ENCODE measurements at regions not wholly inside any gene's neighbourhood (a gene's known extent, or its start where the extent isn't known, plus 50 kb on each side); places are given as distances from the start of the nearest gene placed in this dataset.

GRCh38 chr2:192254444-192254843, 59.7 kb upstream of the TMEFF2 start:
- POLR2A ChIA-PET = no interaction called here
- intact Hi-C loops (cut with micrococcal nuclease; ENCODE audit: unreplicated experiment) = no loop called here
- no peaks in the 10 kb centered on the region for H4K20me1 ChIP-seq (ENCODE audit: insufficient read depth, low read length)

GRCh38 chr2:192253692-192254091, 59.0 kb upstream of the TMEFF2 start:
- Histone ChIP-seq H3K9ac (ENCODE audit: insufficient read depth, low read depth, low read length) (no peak overlapping the region), H3K36me3 (replicated peaks in 1 of 2; ENCODE audit: control insufficient read depth in 1 of 2, insufficient read depth in 2 of 2, low read length in 2 of 2) (no peaks in the 10 kb centered on the region), H3K4me3 (replicated peaks in 1 of 3; ENCODE audit: insufficient read depth in 1 of 3, low read depth in 2 of 3, low read length in 3 of 3) (no peak overlapping the region), H2AFZ (ENCODE audit: low read length) (no peak overlapping the region), H3K27me3 (ENCODE audit: control insufficient read depth in 1 of 2, insufficient read depth in 2 of 2, low read length in 2 of 2) (no peaks in the 10 kb centered on the region), H3K4me1 (ENCODE audit: insufficient read depth, low read length) (no peaks in the 10 kb centered on the region), H3K9me3 (ENCODE audit: low read length) (no peaks in the 10 kb centered on the region), H3K4me2 (ENCODE audit: low read depth, low read length) (no peak overlapping the region), H4K20me1 (ENCODE audit: insufficient read depth, low read length) (no peaks in the 10 kb centered on the region), H3K27ac (ENCODE audit: extremely low read length, insufficient read depth, low read length) (no peak overlapping the region), H3K79me2 (ENCODE audit: insufficient read depth, low read length) (no peaks in the 10 kb centered on the region)
- ATAC-seq = no peak
- WGBS (ENCODE audit: low lambda C conversion rate) = 3% methylated on average over 4 of the region's 4 CpGs
- in situ Hi-C loops (cut with HindIII; ENCODE audit: extremely low pct_ligation_motif_present, low pct_unique_long_range_greater_than_20kb) = no loop called here
- BruUV-seq (replicated peaks) = no TSS peak
- POLR2A ChIA-PET = no interaction called here
- CTCF ChIA-PET (ENCODE audit: low intra/inter-chr PET ratio, low total read pairs) = no interaction called here
- intact Hi-C loops (cut with micrococcal nuclease; ENCODE audit: unreplicated experiment) = no loop called here
- TF ChIP-seq FOXP1 (IDR thresholded peaks at IDR 0.05) (no peak), FOXP1 (CRISPR knock-in tag; IDR thresholded peaks at IDR 0.05) (no peak), ZNF776 (CRISPR knock-in tag; IDR thresholded peaks at IDR 0.05) (no peak), ATF7 (IDR thresholded peaks at IDR 0.05) (peak; percentile 76), ATF7 (CRISPR knock-in tag; IDR thresholded peaks at IDR 0.05) (no peak)
- DNase-seq (ENCODE audit: low spot score) = no peak
- no peak for FAIRE-seq

More at GRCh38 chr2:192254444-192254843, 59.7 kb upstream of the TMEFF2 start:
- no peak overlapping the region for H3K4me2 ChIP-seq (ENCODE audit: low read depth, low read length)
- H3K36me3 ChIP-seq (replicated peaks in 1 of 2; ENCODE audit: control insufficient read depth in 1 of 2, insufficient read depth in 2 of 2, low read length in 2 of 2) = no peaks in the 10 kb centered on the region
- no peak for TF ChIP-seq POLR2AphosphoS2 (IDR thresholded peaks at IDR 0.05; ENCODE audit: low read depth, low read length)
- no peak for TF ChIP-seq RARG (CRISPR knock-in tag; IDR thresholded peaks at IDR 0.05; ENCODE audit: low read depth)
- no peak for TF ChIP-seq PRMT3 (CRISPR knock-in tag; IDR thresholded peaks at IDR 0.05; ENCODE audit: borderline replicate concordance, low read depth)
- no peak for TF ChIP-seq HNF4G (IDR thresholded peaks at IDR 0.05; ENCODE audit: borderline replicate concordance, low read depth, low read length)
- no peak for TF ChIP-seq HNF4G (CRISPR knock-in tag; IDR thresholded peaks at IDR 0.05; ENCODE audit: borderline replicate concordance, low read depth)
- no peak for TF ChIP-seq ZNF724P (CRISPR knock-in tag; IDR thresholded peaks at IDR 0.05; ENCODE audit: borderline replicate concordance)
- no peak overlapping the region for H3K9ac ChIP-seq (ENCODE audit: insufficient read depth, low read depth, low read length)
- BruUV-seq (replicated peaks) = no TSS peak
- no peak for FAIRE-seq
- no peak overlapping the region for H2AFZ ChIP-seq (ENCODE audit: low read length)
- H3K27me3 ChIP-seq (ENCODE audit: control insufficient read depth in 1 of 2, insufficient read depth in 2 of 2, low read length in 2 of 2) = no peaks in the 10 kb centered on the region
- H3K9me3 ChIP-seq (ENCODE audit: low read length) = no peaks in the 10 kb centered on the region
- CTCF ChIA-PET (ENCODE audit: low intra/inter-chr PET ratio, low total read pairs) = no interaction called here
- H3K4me3 ChIP-seq (replicated peaks in 1 of 3; ENCODE audit: insufficient read depth in 1 of 3, low read depth in 2 of 3, low read length in 3 of 3) = no peak overlapping the region
- no peak for DNase-seq (ENCODE audit: low spot score)
- in situ Hi-C loops (cut with HindIII; ENCODE audit: extremely low pct_ligation_motif_present, low pct_unique_long_range_greater_than_20kb) = no loop called here
- no peaks in the 10 kb centered on the region for H3K79me2 ChIP-seq (ENCODE audit: insufficient read depth, low read length)
- no peak for ATAC-seq
- H3K27ac ChIP-seq (ENCODE audit: extremely low read length, insufficient read depth, low read length) = no peak overlapping the region
- H3K4me1 ChIP-seq (ENCODE audit: insufficient read depth, low read length) = no peaks in the 10 kb centered on the region
- 10% methylated on average over 3 of the region's 3 CpGs for WGBS (ENCODE audit: low lambda C conversion rate)
